Amygdala (tissue), 56 donors: ENCODE measurements at regions not wholly inside any gene's neighbourhood (a gene's known extent, or its start where the extent isn't known, plus 50 kb on each side); places are given as distances from the start of the nearest gene placed in this dataset.
"Not testable (repeated sequence)": the region's sequence is repeated elsewhere in the genome, so short reads cannot be mapped to it uniquely, and the experiment has no call there.

Source experiments
- DNase-seq, 56 donors: peaks; one replicate each; lab custom pipeline; 2025; lab: John Stamatoyannopoulos, UW

DNA sequence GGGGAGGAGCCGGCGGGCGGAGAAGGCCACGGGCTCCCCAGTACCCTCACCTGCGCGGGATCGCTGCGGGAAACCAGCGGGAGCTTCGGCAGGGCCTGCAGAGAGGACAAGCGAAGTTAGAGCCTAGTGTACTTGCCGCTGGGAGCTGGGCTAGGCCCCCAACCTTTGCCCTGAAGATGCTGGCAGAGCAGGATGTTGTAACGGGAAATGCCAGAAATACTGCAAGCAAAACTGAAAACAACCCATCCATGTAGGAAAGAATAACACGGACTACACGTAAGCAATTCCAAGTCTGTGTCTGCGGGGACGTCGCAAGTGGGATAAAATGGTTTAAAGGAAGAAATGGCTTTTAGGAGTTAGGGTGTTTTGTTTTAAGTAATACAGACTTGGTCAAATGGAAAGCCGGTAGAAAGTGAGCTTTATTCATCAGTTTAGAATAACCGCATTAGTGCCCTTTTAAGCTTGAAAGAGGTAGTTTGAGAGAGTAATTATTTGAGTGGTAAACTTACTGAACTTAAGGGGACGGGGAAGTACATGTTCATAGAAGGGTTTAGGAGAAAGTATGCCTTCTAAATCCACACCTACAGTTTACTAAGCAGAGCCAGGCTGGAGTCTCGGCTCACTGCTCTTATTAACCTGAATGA, 121.3 kb upstream of the NIPA1 start:
- peak in 8 of 56 donors; percentile 2 to 30 (median 12) for DNase-seq

GRCh38 chr15:22665711-22666110, 120.7 kb upstream of the NIPA1 start:
- not testable (repeated sequence) for DNase-seq

DNA sequence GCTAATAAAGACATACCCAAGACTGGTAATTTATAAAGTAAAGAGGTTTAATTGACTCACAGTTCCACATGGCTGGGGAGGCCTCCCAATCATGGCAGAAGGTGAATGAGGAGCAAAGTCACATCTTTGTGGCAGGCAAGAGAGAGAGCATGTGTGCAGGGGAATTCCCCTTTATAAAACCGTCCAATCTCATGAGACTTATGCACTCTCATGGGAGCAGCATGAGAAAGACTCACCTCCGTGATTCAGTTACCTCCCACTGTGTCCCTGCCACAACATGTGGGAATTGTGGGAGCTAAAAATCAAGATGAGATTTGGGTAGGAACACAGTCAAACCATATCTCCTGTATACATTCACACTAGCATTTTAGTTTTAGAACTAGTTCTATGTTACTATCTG, 101.7 kb upstream of the NIPA1 start:
- DNase-seq = not testable (repeated sequence)

DNA sequence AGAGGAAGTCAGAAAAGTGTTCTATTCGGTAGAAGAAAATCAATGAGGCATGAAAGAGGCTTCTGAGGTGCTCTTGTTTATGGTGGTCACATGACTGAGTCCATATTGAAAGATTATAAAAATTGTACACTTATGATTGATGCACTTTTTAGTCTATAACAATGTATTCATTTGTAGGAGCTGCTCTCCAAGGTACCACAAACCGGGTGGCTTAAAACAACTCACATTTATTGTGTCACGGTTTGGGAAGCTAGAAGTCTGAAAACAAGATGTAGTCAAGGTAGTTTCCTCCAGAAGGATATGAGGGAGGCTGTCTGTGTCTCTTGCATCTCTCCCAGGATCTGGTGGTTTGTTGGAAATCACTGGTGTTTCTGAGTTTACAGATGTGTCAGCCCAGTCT, 86.6 kb upstream of the NIPA1 start:
- not testable (repeated sequence) for DNase-seq

GRCh38 chr15:22710831-22711341, 75.6 kb upstream of the NIPA1 start:
- not testable (repeated sequence) for DNase-seq

DNA sequence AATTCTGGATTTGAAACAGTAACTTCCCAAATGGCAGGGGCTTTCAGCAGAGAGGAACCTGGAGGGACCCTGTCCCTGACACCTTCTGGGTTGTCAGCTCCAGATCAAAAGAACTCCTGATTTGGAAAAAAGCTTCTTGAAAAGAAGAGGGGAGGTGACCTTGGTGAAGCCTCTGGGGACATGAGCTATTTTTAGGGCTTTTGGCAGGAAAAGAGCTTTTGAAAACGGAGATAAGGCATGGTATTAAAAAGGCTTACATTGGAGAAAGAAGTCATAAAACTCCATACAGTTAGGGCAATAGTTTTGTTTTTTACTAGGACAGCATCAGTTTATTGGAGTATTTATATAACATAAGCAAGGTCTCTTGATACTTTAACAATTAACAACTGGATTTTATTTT, 72.5 kb upstream of the NIPA1 start:
- DNase-seq = not testable (repeated sequence)

DNA sequence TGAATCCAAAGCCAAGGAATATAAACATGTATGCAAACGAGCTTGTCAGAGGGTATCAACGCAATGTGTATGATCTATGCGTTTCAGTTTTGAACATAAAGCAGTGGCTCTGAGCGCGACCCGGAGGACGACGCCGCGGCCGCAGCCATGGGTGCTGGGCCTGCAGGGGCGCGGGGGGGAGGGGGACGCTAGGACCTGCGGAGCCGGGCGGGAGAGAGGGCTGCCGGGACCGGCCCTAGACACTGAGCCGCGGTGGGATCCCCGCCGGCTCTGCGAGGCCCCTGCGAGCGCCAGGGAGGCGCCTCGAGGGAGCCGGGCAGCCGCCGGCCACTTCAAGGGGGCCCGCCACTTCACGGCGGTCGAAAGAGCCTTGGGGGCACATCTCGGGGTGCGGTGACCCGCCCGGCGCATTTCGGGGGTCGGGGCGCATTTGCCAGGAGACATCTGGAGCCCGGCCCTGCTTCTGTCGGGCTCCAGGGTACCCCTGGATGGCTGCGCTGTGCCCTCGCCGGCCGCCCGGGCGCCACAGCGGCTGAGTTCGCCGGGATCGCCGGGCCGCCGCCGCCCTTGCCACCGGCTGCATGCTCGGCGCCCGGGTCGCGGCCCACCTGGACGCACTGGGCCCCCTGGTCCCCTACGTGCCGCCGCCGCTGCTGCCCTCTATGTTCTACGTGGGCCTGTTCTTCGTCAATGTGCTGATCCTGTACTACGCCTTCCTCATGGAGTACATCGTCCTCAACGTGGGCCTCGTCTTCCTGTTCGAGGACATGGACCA, 71.9 kb upstream of the NIPA1 start:
- DNase-seq = not testable (repeated sequence)

DNA sequence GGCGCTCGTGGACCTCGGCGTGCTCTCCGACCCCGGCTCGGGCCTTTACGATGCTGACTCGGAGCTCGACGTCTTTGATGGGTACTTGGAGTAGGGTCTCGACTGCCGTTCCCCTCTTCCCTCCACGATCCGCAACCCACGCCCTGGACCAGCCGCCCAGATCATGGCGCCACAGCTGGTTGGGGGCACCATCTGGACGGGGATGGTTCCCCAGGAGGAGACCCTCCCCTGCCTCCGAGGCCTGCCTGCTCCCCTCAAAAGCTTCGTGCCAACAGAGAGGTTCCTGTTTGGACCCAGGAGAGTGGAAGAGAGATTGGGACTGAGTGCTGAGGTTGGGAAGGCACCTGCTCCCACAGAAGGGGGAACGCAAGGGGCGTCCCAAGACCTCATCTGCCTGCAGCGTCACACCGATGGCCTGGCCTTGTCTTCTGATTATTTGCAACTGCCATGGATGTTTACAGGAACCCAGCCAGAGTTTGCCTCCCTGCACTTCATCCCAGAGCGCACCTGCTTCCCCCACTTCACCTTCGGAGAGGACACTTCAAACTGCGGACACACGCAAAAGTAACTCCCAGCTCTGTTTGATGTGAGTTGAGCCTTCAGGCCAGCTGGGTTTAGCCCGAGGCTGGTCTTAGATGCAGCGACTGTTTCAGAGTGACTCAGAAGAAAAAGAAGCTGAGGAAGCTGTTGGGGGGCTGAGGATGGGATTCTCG, 71.2 kb upstream of the NIPA1 start:
- DNase-seq = not testable (repeated sequence)

DNA sequence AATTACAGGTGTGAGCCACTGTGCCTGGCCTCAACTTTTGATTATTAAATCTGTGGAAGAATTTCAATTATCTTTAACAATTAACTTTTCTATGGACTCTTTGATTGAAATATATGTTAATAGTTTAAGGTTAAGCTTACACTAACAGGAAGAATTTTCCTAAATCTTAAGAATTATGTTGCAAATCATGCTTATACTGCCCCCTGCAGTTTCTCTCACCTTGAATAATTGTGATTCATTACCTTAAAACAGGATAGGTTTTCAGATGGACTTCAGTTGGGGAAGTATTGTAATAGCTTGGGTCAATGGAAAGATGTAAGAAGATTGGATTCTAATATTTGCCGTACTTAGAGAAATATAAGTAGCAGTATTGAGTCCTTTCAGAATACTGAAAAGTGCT, 66.5 kb upstream of the NIPA1 start:
- DNase-seq = not testable (repeated sequence)

DNA sequence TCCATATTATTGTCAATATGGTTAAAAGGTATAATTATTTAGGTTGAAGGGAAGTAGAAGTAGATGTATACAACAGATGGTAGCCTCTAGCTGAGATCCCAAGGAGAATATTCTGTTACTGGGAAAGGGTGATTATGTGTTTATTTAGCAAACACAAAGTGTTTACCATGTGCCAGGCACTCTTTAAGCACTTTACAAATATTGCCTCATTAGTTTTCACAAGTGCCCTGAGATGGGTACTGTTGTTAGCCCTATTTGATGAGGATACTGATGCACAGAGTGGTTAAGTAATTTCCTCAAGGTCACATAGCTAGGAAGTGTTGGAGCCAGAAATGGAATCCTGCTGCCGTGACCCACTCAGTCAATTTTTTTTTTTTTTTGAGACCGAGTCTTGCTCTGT, 60.3 kb upstream of the NIPA1 start:
- not testable (repeated sequence) for DNase-seq

DNA sequence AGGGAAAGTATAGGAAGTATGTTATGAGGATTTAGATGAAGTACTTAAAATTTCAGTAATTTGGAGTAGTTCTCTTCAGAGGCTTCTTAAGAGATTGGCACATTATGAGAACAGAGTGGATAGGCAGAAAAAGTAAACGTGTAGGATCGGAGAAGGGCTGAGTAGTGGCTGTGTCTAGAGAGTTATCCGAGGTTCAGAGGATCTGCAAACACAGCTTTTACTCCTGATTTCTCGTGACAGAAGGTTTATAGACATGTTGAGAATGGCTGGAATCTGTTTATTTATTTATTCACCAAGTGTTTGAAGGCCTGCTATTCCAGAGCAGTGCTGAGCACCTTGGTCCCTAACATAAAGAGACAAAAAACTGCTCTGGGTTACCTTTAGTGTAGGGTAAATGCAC, 51.4 kb upstream of the NIPA1 start:
- DNase-seq = not testable (repeated sequence)

DNA sequence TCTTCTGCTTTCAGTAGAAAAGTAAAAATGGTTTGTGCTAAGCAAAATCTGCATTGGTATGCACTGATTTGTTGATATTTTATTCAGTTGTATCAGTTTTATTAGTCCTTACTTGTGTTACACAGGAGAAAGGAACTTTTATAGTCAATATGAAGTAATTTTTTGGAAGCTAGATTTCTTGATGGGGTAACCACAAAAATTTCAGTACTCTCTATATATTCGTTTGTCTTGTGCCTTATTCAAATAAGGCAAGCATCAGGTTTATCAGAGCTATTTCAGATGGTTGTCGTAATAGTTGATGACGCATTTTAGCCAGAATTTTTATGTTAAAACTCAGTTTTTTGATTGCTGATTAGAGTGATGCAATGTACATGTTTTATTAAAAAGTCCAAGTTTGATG, 50.7 kb upstream of the NIPA1 start:
- DNase-seq = no peak

DNA sequence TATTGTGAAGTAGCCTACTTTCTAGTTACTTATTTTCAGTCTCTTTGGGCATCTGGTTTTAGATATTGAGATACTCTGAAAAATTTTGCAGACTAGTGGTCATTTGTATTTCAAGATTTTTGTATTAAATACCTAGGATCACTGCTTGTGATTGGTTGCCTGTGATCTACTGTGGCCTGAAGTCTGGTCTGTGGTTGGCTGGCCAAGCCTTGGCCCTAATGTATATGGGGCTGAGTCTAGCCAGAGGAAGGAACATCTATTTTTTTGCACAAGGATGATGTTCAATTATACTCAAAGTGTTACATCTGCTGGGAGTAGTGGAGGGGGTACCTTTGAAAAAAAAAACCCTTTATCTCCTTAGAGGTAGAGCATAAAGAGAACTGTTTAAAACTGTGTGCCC, 50.2 kb upstream of the NIPA1 start:
- DNase-seq = not testable (repeated sequence)
